Activated CD8-positive, alpha-beta T cell treated with anti-CD3 and anti-CD28 coated beads for 36 hours (primary cell): ENCODE measurements at regions not wholly inside any gene's neighbourhood (a gene's known extent, or its start where the extent isn't known, plus 50 kb on each side); places are given as distances from the start of the nearest gene placed in this dataset.

Experiments used
- ATAC-seq: fragments of 200-7000 bp; cut with Tn5 transposase; one replicate; pipeline ENCODE4 v1.10.0; 2021; ENCODE audit warnings: mild to moderate bottlenecking, moderate library complexity
- CTCF ChIA-PET: fragments of 350-600 bp; sonication (Branson Sonifier 250); formaldehyde crosslinking; loops from one replicate; lab custom pipeline; 2021; ENCODE audit warnings: antibody characterized with exemption; lab: Charles Lee
- POLR2A ChIA-PET: fragments of 350-600 bp; sonication (Branson Sonifier 250); formaldehyde crosslinking; loops from one replicate; lab custom pipeline; 2021; ENCODE audit warnings: antibody characterized with exemption; lab: Charles Lee
- DNase-seq: peaks from one replicate; pipeline ENCODE4 v3.0.0-alpha.2; 2020
- H3K27ac Mint-ChIP-seq: one replicate; pipeline ENCODE4 v1.8.0; 2021; ENCODE audit warnings: mild to moderate bottlenecking, mixed read lengths
- H3K27me3 Mint-ChIP-seq: one replicate; pipeline ENCODE4 v1.8.0; 2021; ENCODE audit warnings: mixed read lengths
- H3K36me3 Mint-ChIP-seq: one replicate; pipeline ENCODE4 v1.8.0; 2021; ENCODE audit warnings: low read depth, mixed read lengths
- H3K4me1 Mint-ChIP-seq: one replicate; pipeline ENCODE4 v1.8.0; 2021; ENCODE audit warnings: low read depth, mixed read lengths
- H3K4me3 Mint-ChIP-seq: one replicate; pipeline ENCODE4 v1.8.0; 2021; ENCODE audit warnings: mild to moderate bottlenecking, moderate library complexity, mixed read lengths
- H3K9me3 Mint-ChIP-seq: one replicate; pipeline ENCODE4 v1.8.0; 2021; ENCODE audit warnings: mixed read lengths
- CTCF ChIP-seq: fragments of 200-600 bp; IDR thresholded peaks from one replicate; pipeline ENCODE4 v1.8.0; 2022; ENCODE audit warnings: antibody characterized with exemption, mild to moderate bottlenecking
- intact Hi-C: fragments of 100-400 bp; cut with micrococcal nuclease; formaldehyde crosslinking; loops from one replicate; pipeline ENCODE4 v1.10.0; 2022

DNA sequence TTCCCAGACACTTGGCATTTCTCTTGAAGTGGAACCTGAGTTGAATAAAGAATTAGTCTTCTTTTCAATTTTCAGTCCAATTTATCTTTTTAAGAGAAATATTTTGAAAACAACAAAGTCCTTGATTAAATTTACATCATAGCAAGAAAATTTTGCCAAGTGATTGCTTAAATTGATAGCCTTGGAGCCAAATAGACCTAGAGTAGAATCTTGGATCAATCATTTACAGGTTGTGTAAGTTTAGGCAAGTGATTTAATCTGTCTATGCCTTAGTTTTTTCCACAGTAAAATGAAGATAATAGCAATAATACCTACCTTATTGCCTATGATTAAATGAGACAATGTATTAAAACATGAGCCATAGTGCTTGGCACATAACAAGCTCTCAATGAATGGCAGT, 113.9 kb downstream of the LHX9 start:
- Mint-ChIP-seq H3K9me3 (peaks cover 2% of the 10 kb centered on the region), H3K36me3 (no peaks in the 10 kb centered on the region), H3K27me3 (peaks cover 2% of the 10 kb centered on the region), H3K27ac (no peak overlapping the region), H3K4me3 (no peak overlapping the region), H3K4me1 (peaks cover 4% of the 10 kb centered on the region)
- no peak for ATAC-seq
- ChIA-PET CTCF (interaction anchor here (0.7 to 1.1 kb wide), 2 partner anchors 8 to 26 kb away, joined by 3 read pairs; no protein-coding TSS in a partner anchor), POLR2A (interaction anchor here (0.5 kb wide), 1 partner anchor 59 kb away, joined by 3 read pairs; no protein-coding TSS in a partner anchor)
- intact Hi-C loops, result no loop called here
- no peak for TF ChIP-seq CTCF
- DNase-seq, result no peak

GRCh38 chr1:198032668-198033067, 115.5 kb downstream of the LHX9 start:
- no peak for DNase-seq
- ATAC-seq, result no peak
- ChIA-PET CTCF (no interaction called here), POLR2A (no interaction called here)
- Mint-ChIP-seq H3K4me1 (peaks cover 4% of the 10 kb centered on the region), H3K4me3 (no peak overlapping the region), H3K36me3 (no peaks in the 10 kb centered on the region), H3K27me3 (no peaks in the 10 kb centered on the region), H3K9me3 (no peaks in the 10 kb centered on the region), H3K27ac (no peak overlapping the region)
- intact Hi-C loops, result no loop called here
- TF ChIP-seq CTCF, result no peak

GRCh38 chr1:198040880-198041279, 115.9 kb upstream of the NEK7 start:
- Mint-ChIP-seq H3K4me3 (no peak overlapping the region), H3K4me1 (no peaks in the 10 kb centered on the region), H3K9me3 (no peaks in the 10 kb centered on the region), H3K27ac (no peak overlapping the region), H3K27me3 (no peaks in the 10 kb centered on the region), H3K36me3 (no peaks in the 10 kb centered on the region)
- ChIA-PET CTCF (interaction anchor here (1.2 kb wide), 1 partner anchor 13 kb away, joined by 3 read pairs; no protein-coding TSS in a partner anchor), POLR2A (no interaction called here)
- ATAC-seq, result peak; percentile 93
- intact Hi-C loops, result no loop called here
- no peak for TF ChIP-seq CTCF
- DNase-seq, result peak; percentile 32

- H3K27ac Mint-ChIP-seq, result no peak overlapping the region
- TF ChIP-seq CTCF, result no peak
- CTCF ChIA-PET, result no interaction called here
- no peak overlapping the region for H3K4me3 Mint-ChIP-seq
- POLR2A ChIA-PET, result no interaction called here
- DNase-seq (no peak), ATAC-seq (no peak)
- no peaks in the 10 kb centered on the region for H3K36me3 Mint-ChIP-seq
- peaks cover under 1% of the 10 kb centered on the region for H3K4me1 Mint-ChIP-seq
- peaks cover 7% of the 10 kb centered on the region for H3K9me3 Mint-ChIP-seq
- intact Hi-C loops, result no loop called here
- no peaks in the 10 kb centered on the region for H3K27me3 Mint-ChIP-seq
Observed at GRCh38 chr1:198042168-198042567, 114.6 kb upstream of the NEK7 start.

- ATAC-seq (peak; percentile 82), DNase-seq (peak; percentile 45)
- peaks cover 14% of the 10 kb centered on the region for H3K9me3 Mint-ChIP-seq
- no peak overlapping the region for H3K4me3 Mint-ChIP-seq
- H3K36me3 Mint-ChIP-seq, result peaks cover 5% of the 10 kb centered on the region
- intact Hi-C loops, result no loop called here
- H3K27me3 Mint-ChIP-seq, result no peaks in the 10 kb centered on the region
- ChIA-PET CTCF (no interaction called here), POLR2A (no interaction called here)
- no peak for TF ChIP-seq CTCF
- H3K27ac Mint-ChIP-seq, result peak overlapping the region; percentile 64
- peaks cover 13% of the 10 kb centered on the region for H3K4me1 Mint-ChIP-seq
Observed at GRCh38 chr1:198047913-198048312, 108.9 kb upstream of the NEK7 start.
